ENCODE measurements at regions not wholly inside any gene's neighbourhood (a gene's known extent, or its start where the extent isn't known, plus 50 kb on each side); places are given as distances from the start of the nearest gene placed in this dataset.

DNA sequence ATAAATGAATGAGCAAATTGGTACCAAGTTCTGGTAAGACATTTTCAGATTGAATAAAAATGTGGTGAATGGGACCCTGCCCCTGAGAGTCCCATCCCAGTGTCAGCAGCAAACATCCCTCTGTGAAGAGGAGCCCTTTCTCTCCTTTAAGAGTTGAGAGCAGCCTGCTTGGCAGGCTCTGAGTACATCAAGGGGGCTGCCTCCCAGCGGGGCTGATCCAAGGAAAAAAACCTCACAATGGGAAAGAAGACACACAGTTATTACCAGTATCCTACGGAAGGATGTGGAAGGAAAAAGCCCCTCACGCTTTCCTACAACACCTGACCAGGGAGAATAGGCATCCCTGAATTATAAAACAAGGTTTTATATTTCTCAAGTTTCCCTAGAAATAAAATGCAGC lies 293.8 kb upstream of the B3GAT1 start:
- CTCF ChIA-PET = interaction anchor here (1.3 kb wide), 1 partner anchor 19 kb away, joined by 3 read pairs; no protein-coding TSS in a partner anchor
- Histone ChIP-seq H3K4me1 (ENCODE audit: control insufficient read depth, insufficient read depth, low read length) (no peaks in the 10 kb centered on the region), H3K36me3 (ENCODE audit: control insufficient read depth in 2 of 2, insufficient read depth in 1 of 2, low read length in 2 of 2) (no peaks in the 10 kb centered on the region), H3K4me3 (ENCODE audit: low read depth, low read length) (no peak overlapping the region), H3K9me3 (ENCODE audit: control insufficient read depth, insufficient read depth, low read depth, low read length) (no peaks in the 10 kb centered on the region), H3K27ac (ENCODE audit: extremely low read depth, low read depth, low read length) (no peak overlapping the region)
- no peak for TF ChIP-seq ZNF211 (tag by site-specific recombination; IDR thresholded peaks at IDR 0.05; ENCODE audit: low read depth)
- TF ChIP-seq ZNF223 (tag by site-specific recombination; IDR thresholded peaks at IDR 0.05) = no peak
- no peak for TF ChIP-seq ZNF433 (tag by site-specific recombination; IDR thresholded peaks at IDR 0.05; ENCODE audit: low read depth)
- TF ChIP-seq ZNF416 (tag by site-specific recombination; IDR thresholded peaks at IDR 0.05) = no peak
- TF ChIP-seq KLF7 (tag by site-specific recombination; IDR thresholded peaks at IDR 0.05; ENCODE audit: borderline replicate concordance) = no peak
- no peak for TF ChIP-seq ZNF776 (tag by site-specific recombination; IDR thresholded peaks at IDR 0.05; ENCODE audit: borderline replicate concordance)
- TF ChIP-seq ZNF169 (tag by site-specific recombination; IDR thresholded peaks at IDR 0.05) = no peak
- TF ChIP-seq, protein P1, sequence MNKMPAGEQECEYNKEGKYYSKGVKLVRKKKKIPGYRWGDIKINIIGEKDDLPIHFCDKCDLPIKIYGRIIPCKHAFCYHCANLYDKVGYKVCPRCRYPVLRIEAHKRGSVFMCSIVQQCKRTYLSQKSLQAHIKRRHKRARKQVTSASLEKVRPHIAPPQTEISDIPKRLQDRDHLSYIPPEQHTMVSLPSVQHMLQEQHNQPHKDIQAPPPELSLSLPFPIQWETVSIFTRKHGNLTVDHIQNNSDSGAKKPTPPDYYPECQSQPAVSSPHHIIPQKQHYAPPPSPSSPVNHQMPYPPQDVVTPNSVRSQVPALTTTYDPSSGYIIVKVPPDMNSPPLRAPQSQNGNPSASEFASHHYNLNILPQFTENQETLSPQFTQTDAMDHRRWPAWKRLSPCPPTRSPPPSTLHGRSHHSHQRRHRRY (tag by site-specific recombination; IDR thresholded peaks at IDR 0.05) = no peak
- TF ChIP-seq, protein P2, sequence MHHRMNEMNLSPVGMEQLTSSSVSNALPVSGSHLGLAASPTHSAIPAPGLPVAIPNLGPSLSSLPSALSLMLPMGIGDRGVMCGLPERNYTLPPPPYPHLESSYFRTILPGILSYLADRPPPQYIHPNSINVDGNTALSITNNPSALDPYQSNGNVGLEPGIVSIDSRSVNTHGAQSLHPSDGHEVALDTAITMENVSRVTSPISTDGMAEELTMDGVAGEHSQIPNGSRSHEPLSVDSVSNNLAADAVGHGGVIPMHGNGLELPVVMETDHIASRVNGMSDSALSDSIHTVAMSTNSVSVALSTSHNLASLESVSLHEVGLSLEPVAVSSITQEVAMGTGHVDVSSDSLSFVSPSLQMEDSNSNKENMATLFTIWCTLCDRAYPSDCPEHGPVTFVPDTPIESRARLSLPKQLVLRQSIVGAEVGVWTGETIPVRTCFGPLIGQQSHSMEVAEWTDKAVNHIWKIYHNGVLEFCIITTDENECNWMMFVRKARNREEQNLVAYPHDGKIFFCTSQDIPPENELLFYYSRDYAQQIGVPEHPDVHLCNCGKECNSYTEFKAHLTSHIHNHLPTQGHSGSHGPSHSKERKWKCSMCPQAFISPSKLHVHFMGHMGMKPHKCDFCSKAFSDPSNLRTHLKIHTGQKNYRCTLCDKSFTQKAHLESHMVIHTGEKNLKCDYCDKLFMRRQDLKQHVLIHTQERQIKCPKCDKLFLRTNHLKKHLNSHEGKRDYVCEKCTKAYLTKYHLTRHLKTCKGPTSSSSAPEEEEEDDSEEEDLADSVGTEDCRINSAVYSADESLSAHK (tag by site-specific recombination; IDR thresholded peaks at IDR 0.05) = no peak
- TF ChIP-seq ZBTB21 (tag by site-specific recombination; IDR thresholded peaks at IDR 0.05) = no peak
- TF ChIP-seq ZNF324 (tag by site-specific recombination; IDR thresholded peaks at IDR 0.05) = no peak
- POLR2A ChIA-PET = no interaction called here

DNA sequence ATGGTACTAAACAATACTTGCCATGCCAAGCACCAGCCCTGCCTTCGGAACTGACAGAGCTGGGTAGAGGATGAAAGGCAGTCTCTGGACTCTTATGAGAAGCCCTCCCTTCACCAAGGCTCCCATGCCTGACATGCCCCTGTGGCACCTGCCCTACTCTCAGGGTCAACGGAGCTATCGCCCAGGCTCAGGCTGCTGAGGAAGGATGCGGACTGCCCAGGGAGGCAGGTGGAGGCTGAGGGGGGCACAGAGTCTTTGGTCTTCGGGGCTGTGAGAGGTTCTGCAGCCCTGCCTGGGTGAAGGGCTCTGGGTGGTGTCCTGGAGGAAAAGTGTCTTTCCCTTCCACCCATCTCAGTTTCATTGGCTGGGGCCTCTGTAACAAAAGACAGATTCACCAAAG lies 290.8 kb upstream of the B3GAT1 start:
- TF ChIP-seq ZNF514 (tag by site-specific recombination; IDR thresholded peaks at IDR 0.05) = no peak
- no peak for TF ChIP-seq GLI4 (tag by site-specific recombination; IDR thresholded peaks at IDR 0.05)
- no peak for TF ChIP-seq ZNF701 (tag by site-specific recombination; IDR thresholded peaks at IDR 0.05)
- TF ChIP-seq, protein P3, sequence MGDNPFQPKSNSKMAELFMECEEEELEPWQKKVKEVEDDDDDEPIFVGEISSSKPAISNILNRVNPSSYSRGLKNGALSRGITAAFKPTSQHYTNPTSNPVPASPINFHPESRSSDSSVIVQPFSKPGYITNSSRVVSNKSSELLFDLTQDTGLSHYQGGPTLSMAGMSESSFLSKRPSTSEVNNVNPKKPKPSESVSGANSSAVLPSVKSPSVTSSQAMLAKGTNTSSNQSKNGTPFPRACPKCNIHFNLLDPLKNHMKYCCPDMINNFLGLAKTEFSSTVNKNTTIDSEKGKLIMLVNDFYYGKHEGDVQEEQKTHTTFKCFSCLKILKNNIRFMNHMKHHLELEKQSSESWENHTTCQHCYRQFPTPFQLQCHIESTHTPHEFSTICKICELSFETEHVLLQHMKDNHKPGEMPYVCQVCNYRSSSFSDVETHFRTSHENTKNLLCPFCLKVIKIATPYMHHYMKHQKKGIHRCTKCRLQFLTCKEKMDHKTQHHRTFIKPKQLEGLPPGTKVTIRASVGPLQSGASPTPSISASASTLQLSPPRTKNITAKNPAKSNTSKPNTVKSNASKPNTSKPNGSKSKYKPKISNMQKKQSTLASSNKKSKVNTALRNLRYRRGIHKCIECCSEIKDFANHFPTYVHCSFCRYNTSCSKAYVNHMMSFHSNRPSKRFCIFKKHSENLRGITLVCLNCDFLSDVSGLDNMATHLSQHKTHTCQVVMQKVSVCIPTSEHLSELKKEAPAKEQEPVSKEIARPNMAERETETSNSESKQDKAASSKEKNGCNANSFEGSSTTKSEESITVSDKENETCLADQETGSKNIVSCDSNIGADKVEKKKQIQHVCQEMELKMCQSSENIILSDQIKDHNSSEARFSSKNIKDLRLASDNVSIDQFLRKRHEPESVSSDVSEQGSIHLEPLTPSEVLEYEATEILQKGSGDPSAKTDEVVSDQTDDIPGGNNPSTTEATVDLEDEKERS (tag by site-specific recombination; IDR thresholded peaks at IDR 0.05) = no peak
- TF ChIP-seq, protein P4, sequence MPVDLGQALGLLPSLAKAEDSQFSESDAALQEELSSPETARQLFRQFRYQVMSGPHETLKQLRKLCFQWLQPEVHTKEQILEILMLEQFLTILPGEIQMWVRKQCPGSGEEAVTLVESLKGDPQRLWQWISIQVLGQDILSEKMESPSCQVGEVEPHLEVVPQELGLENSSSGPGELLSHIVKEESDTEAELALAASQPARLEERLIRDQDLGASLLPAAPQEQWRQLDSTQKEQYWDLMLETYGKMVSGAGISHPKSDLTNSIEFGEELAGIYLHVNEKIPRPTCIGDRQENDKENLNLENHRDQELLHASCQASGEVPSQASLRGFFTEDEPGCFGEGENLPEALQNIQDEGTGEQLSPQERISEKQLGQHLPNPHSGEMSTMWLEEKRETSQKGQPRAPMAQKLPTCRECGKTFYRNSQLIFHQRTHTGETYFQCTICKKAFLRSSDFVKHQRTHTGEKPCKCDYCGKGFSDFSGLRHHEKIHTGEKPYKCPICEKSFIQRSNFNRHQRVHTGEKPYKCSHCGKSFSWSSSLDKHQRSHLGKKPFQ (tag by site-specific recombination; IDR thresholded peaks at IDR 0.05) = no peak
- H3K36me3 ChIP-seq (ENCODE audit: control insufficient read depth in 2 of 2, insufficient read depth in 1 of 2, low read length in 2 of 2) = no peaks in the 10 kb centered on the region
- no peaks in the 10 kb centered on the region for H3K4me1 ChIP-seq (ENCODE audit: control insufficient read depth, insufficient read depth, low read length)
- POLR2A ChIA-PET = no interaction called here
- H3K9me3 ChIP-seq (ENCODE audit: control insufficient read depth, insufficient read depth, low read depth, low read length) = no peaks in the 10 kb centered on the region
- no peak overlapping the region for H3K4me3 ChIP-seq (ENCODE audit: low read depth, low read length)
- CTCF ChIA-PET = no interaction called here
- no peak overlapping the region for H3K27ac ChIP-seq (ENCODE audit: extremely low read depth, low read depth, low read length)

Data from HEK293 (cell line).